ENCODE measurements at regions not wholly inside any gene's neighbourhood (a gene's known extent, or its start where the extent isn't known, plus 50 kb on each side); places are given as distances from the start of the nearest gene placed in this dataset.
"Not testable (repeated sequence)": the region's sequence is repeated elsewhere in the genome, so short reads cannot be mapped to it uniquely, and the experiment has no call there.

DNA sequence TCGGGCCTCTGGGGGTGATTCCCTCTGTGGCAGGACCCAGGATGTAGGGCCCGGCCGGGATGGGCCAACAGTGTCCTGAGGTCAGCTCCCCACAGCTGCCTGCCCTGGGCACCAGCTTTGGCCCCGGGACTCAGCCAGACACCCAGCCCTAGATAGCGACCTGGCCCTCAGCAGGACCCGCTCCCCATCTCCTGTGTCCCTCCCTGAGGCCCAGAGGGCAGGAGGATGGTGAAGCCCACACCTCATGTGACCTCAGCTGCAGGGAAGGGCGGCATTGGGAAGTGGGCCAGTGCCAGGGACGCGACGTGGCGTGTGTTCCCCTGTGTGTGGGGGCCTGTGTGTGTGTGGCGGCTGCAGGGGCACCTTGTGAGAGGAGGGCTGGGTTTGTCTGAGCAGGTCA lies 115.6 kb downstream of the TMEM121 start:
- TF ChIP-seq, protein P1, sequence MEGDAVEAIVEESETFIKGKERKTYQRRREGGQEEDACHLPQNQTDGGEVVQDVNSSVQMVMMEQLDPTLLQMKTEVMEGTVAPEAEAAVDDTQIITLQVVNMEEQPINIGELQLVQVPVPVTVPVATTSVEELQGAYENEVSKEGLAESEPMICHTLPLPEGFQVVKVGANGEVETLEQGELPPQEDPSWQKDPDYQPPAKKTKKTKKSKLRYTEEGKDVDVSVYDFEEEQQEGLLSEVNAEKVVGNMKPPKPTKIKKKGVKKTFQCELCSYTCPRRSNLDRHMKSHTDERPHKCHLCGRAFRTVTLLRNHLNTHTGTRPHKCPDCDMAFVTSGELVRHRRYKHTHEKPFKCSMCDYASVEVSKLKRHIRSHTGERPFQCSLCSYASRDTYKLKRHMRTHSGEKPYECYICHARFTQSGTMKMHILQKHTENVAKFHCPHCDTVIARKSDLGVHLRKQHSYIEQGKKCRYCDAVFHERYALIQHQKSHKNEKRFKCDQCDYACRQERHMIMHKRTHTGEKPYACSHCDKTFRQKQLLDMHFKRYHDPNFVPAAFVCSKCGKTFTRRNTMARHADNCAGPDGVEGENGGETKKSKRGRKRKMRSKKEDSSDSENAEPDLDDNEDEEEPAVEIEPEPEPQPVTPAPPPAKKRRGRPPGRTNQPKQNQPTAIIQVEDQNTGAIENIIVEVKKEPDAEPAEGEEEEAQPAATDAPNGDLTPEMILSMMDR (IDR thresholded peaks at IDR 0.05): not testable (repeated sequence)
- TF ChIP-seq POLR2A (IDR thresholded peaks at IDR 0.05): not testable (repeated sequence)
